Endodermal cell (in vitro differentiated cells): ENCODE measurements at regions not wholly inside any gene's neighbourhood (a gene's known extent, or its start where the extent isn't known, plus 50 kb on each side); places are given as distances from the start of the nearest gene placed in this dataset.

Experiments used
- DNase-seq: peaks from one replicate; pipeline ENCODE4 v3.0.0-alpha.2; 2017
- H3K27ac ChIP-seq: 2 replicates; pipeline ENCODE4 v1.5.1; 2013; ENCODE audit warnings: mild to moderate bottlenecking, low read depth, low read length, moderate library complexity
- H3K27me3 ChIP-seq: 2 replicates; pipeline ENCODE4 v1.6.1; 2013; ENCODE audit warnings: mild to moderate bottlenecking, low read length, moderate library complexity; ENCODE audit not compliant: insufficient read depth, control insufficient read depth, poor library complexity, severe bottlenecking
- H3K36me3 ChIP-seq: 2 replicates; pipeline ENCODE4 v1.7.0; 2013; ENCODE audit warnings: mild to moderate bottlenecking, low read length, moderate library complexity; ENCODE audit not compliant: control insufficient read depth, insufficient read depth
- H3K4me1 ChIP-seq: one replicate; pipeline ENCODE4 v1.7.0; 2013; ENCODE audit warnings: low read length; ENCODE audit not compliant: control insufficient read depth, insufficient read depth
- H3K4me3 ChIP-seq: 2 replicates; pipeline ENCODE4 v1.5.1; 2013; ENCODE audit warnings: mild to moderate bottlenecking, low read length, moderate library complexity
- H3K9ac ChIP-seq: 2 replicates; pipeline ENCODE4 v1.6.1; 2013; ENCODE audit warnings: mild to moderate bottlenecking, low read length, moderate library complexity; ENCODE audit not compliant: poor library complexity, severe bottlenecking; ENCODE audit errors: extremely low read depth
- H3K9me3 ChIP-seq: 2 replicates; pipeline ENCODE4 v1.6.1; 2013; ENCODE audit warnings: mild to moderate bottlenecking, low read length, moderate library complexity; ENCODE audit not compliant: control insufficient read depth
- H3K27ac Mint-ChIP-seq: 2 replicates; pipeline ENCODE4 v1.8.0; 2020; ENCODE audit warnings: mixed read lengths
- H3K27me3 Mint-ChIP-seq: 2 replicates; pipeline ENCODE4 v1.8.0; 2021; ENCODE audit warnings: mild to moderate bottlenecking, mixed read lengths; ENCODE audit not compliant: insufficient read depth
- H3K36me3 Mint-ChIP-seq: 2 replicates; pipeline ENCODE4 v1.8.0; 2020; ENCODE audit warnings: low read depth, mixed read lengths
- H3K4me1 Mint-ChIP-seq: 2 replicates; pipeline ENCODE4 v1.8.0; 2020; ENCODE audit warnings: mixed read lengths
- H3K4me3 Mint-ChIP-seq: 2 replicates; pipeline ENCODE4 v1.8.0; 2020; ENCODE audit warnings: mild to moderate bottlenecking, moderate library complexity, mixed read lengths
- H3K9me3 Mint-ChIP-seq: 2 replicates; pipeline ENCODE4 v1.8.0; 2020; ENCODE audit warnings: mild to moderate bottlenecking, mixed read lengths
- CTCF ChIP-seq: fragments of 200-600 bp; sonication (generic); conservative IDR thresholded peaks from 2 replicates; pipeline ENCODE4 v1.5.0; 2021; ENCODE audit warnings: antibody characterized with exemption, mild to moderate bottlenecking
- WGBS, 2 experiments: methylation state at CpG; one replicate each; pipeline versions ENCODE4 v1.1.5 to v1.1.7; 2013; ENCODE audit warnings: missing lambda C conversion rate in 2 of 2, mixed read lengths in 1 of 2; ENCODE audit not compliant: insufficient coverage in 1 of 2, insufficient read length in 1 of 2; 5-methylcytosine and 5-hydroxymethylcytosine counted together

DNA sequence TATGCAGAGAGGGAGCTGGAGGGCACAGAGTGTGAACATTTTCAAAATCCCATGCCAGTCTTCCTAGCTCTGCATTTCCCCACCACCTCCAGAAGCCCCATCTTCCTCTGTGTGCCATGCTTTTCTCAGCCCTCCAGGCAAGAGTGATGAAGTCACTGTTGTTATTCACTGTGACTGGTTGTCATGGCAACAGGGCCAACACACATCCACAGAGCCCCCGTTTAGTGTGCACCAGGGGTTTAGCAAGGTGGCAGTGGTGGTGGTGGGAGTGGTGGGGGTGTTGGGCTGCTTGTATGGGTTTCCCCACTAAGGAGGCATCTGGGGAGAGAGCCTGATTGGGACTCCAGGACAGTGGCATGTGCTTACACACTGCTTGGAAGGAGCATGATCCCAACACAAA, 309.9 kb upstream of the ASIC2 start:
- Histone ChIP-seq H3K4me3 (no peak overlapping the region), H3K27ac (no peak overlapping the region), H3K4me1 (no peaks in the 10 kb centered on the region), H3K27me3 (no peaks in the 10 kb centered on the region), H3K36me3 (no peaks in the 10 kb centered on the region), H3K9me3 (no peaks in the 10 kb centered on the region), H3K9ac (no peak overlapping the region)
- Mint-ChIP-seq H3K27ac (no peak overlapping the region), H3K9me3 (no peaks in the 10 kb centered on the region), H3K27me3 (peaks cover 2% of the 10 kb centered on the region), H3K36me3 (no peaks in the 10 kb centered on the region), H3K4me3 (no peak overlapping the region), H3K4me1 (no peaks in the 10 kb centered on the region)
- WGBS, 2 experiments: 45 to 80% methylated on average over 1 of the region's 1 CpG
- DNase-seq: peak; percentile 66
- no peak for TF ChIP-seq CTCF

GRCh38 chr17:33603789-33604188, 310.7 kb upstream of the ASIC2 start:
- Mint-ChIP-seq H3K4me3 (no peak overlapping the region), H3K9me3 (no peaks in the 10 kb centered on the region), H3K27me3 (peaks cover 2% of the 10 kb centered on the region), H3K4me1 (no peaks in the 10 kb centered on the region), H3K36me3 (no peaks in the 10 kb centered on the region), H3K27ac (no peak overlapping the region)
- H3K9me3 ChIP-seq: no peaks in the 10 kb centered on the region
- H3K4me3 ChIP-seq: no peak overlapping the region
- H3K4me1 ChIP-seq: no peaks in the 10 kb centered on the region
- TF ChIP-seq CTCF: no peak
- DNase-seq: no peak
- 91 to 100% methylated on average over 1 to 2 of the region's 2 CpGs for WGBS, 2 experiments
- H3K27ac ChIP-seq: no peak overlapping the region
- H3K27me3 ChIP-seq: no peaks in the 10 kb centered on the region
- H3K9ac ChIP-seq: no peak overlapping the region
- H3K36me3 ChIP-seq: no peaks in the 10 kb centered on the region

GRCh38 chr17:33611532-33611931, 318.4 kb upstream of the ASIC2 start:
- peaks cover 6% of the 10 kb centered on the region for H3K27me3 Mint-ChIP-seq
- H3K4me1 Mint-ChIP-seq: no peaks in the 10 kb centered on the region
- 0% methylated on average over 1 of the region's 1 CpG for WGBS, 2 experiments
- no peak for DNase-seq
- Histone ChIP-seq H3K36me3 (no peaks in the 10 kb centered on the region), H3K4me3 (no peak overlapping the region), H3K9me3 (no peaks in the 10 kb centered on the region), H3K27ac (no peak overlapping the region), H3K27me3 (no peaks in the 10 kb centered on the region), H3K9ac (no peak overlapping the region), H3K4me1 (no peaks in the 10 kb centered on the region)
- H3K36me3 Mint-ChIP-seq: no peaks in the 10 kb centered on the region
- TF ChIP-seq CTCF: no peak
- no peak overlapping the region for H3K27ac Mint-ChIP-seq
- no peak overlapping the region for H3K4me3 Mint-ChIP-seq
- H3K9me3 Mint-ChIP-seq: no peaks in the 10 kb centered on the region
